Endodermal cell (in vitro differentiated cells): ENCODE measurements at regions not wholly inside any gene's neighbourhood (a gene's known extent, or its start where the extent isn't known, plus 50 kb on each side); places are given as distances from the start of the nearest gene placed in this dataset.

Source experiments
- DNase-seq: peaks from one replicate; pipeline ENCODE4 v3.0.0-alpha.2; 2017
- H3K27ac ChIP-seq: 2 replicates; pipeline ENCODE4 v1.5.1; 2013; ENCODE audit warnings: mild to moderate bottlenecking, low read depth, low read length, moderate library complexity
- H3K27me3 ChIP-seq: 2 replicates; pipeline ENCODE4 v1.6.1; 2013; ENCODE audit warnings: mild to moderate bottlenecking, low read length, moderate library complexity; ENCODE audit not compliant: insufficient read depth, control insufficient read depth, poor library complexity, severe bottlenecking
- H3K36me3 ChIP-seq: 2 replicates; pipeline ENCODE4 v1.7.0; 2013; ENCODE audit warnings: mild to moderate bottlenecking, low read length, moderate library complexity; ENCODE audit not compliant: control insufficient read depth, insufficient read depth
- H3K4me1 ChIP-seq: one replicate; pipeline ENCODE4 v1.7.0; 2013; ENCODE audit warnings: low read length; ENCODE audit not compliant: control insufficient read depth, insufficient read depth
- H3K4me3 ChIP-seq: 2 replicates; pipeline ENCODE4 v1.5.1; 2013; ENCODE audit warnings: mild to moderate bottlenecking, low read length, moderate library complexity
- H3K9ac ChIP-seq: 2 replicates; pipeline ENCODE4 v1.6.1; 2013; ENCODE audit warnings: mild to moderate bottlenecking, low read length, moderate library complexity; ENCODE audit not compliant: poor library complexity, severe bottlenecking; ENCODE audit errors: extremely low read depth
- H3K9me3 ChIP-seq: 2 replicates; pipeline ENCODE4 v1.6.1; 2013; ENCODE audit warnings: mild to moderate bottlenecking, low read length, moderate library complexity; ENCODE audit not compliant: control insufficient read depth
- H3K27ac Mint-ChIP-seq: 2 replicates; pipeline ENCODE4 v1.8.0; 2020; ENCODE audit warnings: mixed read lengths
- H3K27me3 Mint-ChIP-seq: 2 replicates; pipeline ENCODE4 v1.8.0; 2021; ENCODE audit warnings: mild to moderate bottlenecking, mixed read lengths; ENCODE audit not compliant: insufficient read depth
- H3K36me3 Mint-ChIP-seq: 2 replicates; pipeline ENCODE4 v1.8.0; 2020; ENCODE audit warnings: low read depth, mixed read lengths
- H3K4me1 Mint-ChIP-seq: 2 replicates; pipeline ENCODE4 v1.8.0; 2020; ENCODE audit warnings: mixed read lengths
- H3K4me3 Mint-ChIP-seq: 2 replicates; pipeline ENCODE4 v1.8.0; 2020; ENCODE audit warnings: mild to moderate bottlenecking, moderate library complexity, mixed read lengths
- H3K9me3 Mint-ChIP-seq: 2 replicates; pipeline ENCODE4 v1.8.0; 2020; ENCODE audit warnings: mild to moderate bottlenecking, mixed read lengths
- WGBS, 2 experiments: methylation state at CpG; one replicate each; pipeline versions ENCODE4 v1.1.5 to v1.1.7; 2013; ENCODE audit warnings: missing lambda C conversion rate in 2 of 2, mixed read lengths in 1 of 2; ENCODE audit not compliant: insufficient coverage in 1 of 2, insufficient read length in 1 of 2; 5-methylcytosine and 5-hydroxymethylcytosine counted together
- TF ChIP-seq, protein P1 (sequence below): fragments of 200-600 bp; sonication (generic); conservative IDR thresholded peaks from 2 replicates; pipeline ENCODE4 v1.5.0; 2021; ENCODE audit warnings: antibody characterized with exemption, mild to moderate bottlenecking

DNA sequence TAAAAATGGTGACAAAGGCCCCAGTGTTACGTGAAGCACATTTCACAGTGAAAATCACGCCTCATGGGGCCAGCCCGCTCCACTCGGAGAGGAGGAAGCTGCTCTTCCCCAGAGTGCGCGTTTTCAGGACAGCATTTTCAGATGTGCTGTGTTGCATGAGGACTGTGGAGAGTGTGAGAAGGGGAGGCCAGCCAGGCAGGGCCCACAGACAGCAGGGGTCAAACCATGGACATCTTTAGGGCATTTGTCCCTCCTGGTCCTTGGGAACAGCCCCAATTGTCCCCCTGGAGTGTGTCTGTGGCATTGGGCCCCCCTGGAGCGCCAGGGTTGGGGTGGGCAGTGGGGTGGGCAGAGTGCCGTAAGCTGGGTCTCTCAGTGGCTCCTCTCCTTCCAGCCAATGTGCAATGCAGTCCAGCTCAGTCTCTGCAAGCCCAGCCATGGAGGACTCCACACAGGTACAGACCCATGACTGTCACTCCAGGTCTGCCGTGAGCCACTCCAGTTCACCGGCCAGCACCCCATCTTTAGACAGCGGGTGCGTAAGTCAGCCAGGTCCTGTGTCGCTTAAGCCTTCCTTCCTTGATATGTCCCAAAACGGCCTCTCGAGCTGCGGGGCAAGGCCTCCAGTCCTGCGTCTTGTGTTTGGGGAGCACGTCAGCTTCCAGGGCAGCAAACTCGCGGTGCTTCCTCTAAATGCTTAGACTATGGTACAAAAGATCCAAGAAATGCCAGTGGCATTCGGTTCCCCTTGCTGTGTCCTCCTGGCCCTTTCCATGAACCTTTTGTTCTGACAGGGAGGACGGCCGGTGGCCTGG lies 159.3 kb upstream of the AFDN start:
- Mint-ChIP-seq H3K27ac (no peak overlapping the region), H3K27me3 (peaks cover 2% of the 10 kb centered on the region), H3K4me1 (no peaks in the 10 kb centered on the region), H3K36me3 (peaks cover 3% of the 10 kb centered on the region), H3K9me3 (peaks cover 12% of the 10 kb centered on the region), H3K4me3 (no peak overlapping the region)
- Histone ChIP-seq H3K4me1 (no peaks in the 10 kb centered on the region), H3K4me3 (no peak overlapping the region), H3K36me3 (no peaks in the 10 kb centered on the region), H3K9me3 (no peaks in the 10 kb centered on the region), H3K27me3 (no peaks in the 10 kb centered on the region), H3K27ac (no peak overlapping the region), H3K9ac (no peak overlapping the region)
- 95 to 96% methylated on average over 21 to 23 of the region's 23 CpGs for WGBS, 2 experiments
- TF ChIP-seq, protein P1, sequence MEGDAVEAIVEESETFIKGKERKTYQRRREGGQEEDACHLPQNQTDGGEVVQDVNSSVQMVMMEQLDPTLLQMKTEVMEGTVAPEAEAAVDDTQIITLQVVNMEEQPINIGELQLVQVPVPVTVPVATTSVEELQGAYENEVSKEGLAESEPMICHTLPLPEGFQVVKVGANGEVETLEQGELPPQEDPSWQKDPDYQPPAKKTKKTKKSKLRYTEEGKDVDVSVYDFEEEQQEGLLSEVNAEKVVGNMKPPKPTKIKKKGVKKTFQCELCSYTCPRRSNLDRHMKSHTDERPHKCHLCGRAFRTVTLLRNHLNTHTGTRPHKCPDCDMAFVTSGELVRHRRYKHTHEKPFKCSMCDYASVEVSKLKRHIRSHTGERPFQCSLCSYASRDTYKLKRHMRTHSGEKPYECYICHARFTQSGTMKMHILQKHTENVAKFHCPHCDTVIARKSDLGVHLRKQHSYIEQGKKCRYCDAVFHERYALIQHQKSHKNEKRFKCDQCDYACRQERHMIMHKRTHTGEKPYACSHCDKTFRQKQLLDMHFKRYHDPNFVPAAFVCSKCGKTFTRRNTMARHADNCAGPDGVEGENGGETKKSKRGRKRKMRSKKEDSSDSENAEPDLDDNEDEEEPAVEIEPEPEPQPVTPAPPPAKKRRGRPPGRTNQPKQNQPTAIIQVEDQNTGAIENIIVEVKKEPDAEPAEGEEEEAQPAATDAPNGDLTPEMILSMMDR = no peak
- no peak for DNase-seq

DNA sequence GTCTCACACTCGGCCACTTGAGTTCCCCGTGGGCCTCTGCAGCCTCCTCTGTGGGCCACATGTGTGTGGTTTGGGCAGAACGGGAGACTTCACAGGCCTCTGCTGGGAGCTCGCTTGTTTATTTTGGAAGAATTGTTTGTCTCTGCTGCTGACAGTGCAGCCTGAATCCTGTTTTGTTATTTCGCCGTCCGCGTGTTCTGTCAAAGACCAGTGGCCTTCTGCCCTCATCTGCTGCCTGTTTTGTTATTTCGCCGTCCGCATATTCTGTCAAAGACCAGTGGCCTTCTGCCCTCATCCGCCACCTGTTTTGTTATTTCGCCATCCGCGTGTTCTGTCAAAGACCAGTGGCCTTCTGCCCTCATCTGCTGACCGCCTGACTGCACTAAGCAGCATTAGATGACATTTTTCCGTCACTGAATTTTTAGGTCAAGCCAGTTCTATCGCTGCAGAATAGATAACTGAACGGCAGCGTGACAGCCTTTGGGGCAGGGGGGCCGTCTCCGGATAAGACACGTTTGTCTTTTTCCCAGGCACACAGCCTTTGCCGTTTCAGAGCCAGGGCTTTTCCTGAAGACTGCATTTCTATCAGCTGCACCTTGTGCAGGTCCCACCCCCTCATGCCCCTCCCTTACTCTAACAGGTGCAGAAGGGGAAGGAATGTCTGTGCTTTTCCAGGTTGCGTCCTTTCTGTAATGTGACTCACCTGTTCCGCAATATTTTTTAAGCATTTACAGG lies 158.5 kb upstream of the AFDN start:
- no peak for DNase-seq
- Mint-ChIP-seq H3K36me3 (peaks cover 5% of the 10 kb centered on the region), H3K27ac (no peak overlapping the region), H3K4me3 (no peak overlapping the region), H3K27me3 (peaks cover 2% of the 10 kb centered on the region), H3K9me3 (peaks cover 15% of the 10 kb centered on the region), H3K4me1 (no peaks in the 10 kb centered on the region)
- TF ChIP-seq, protein P1 = no peak
- no peak overlapping the region for H3K27ac ChIP-seq
- 79 to 88% methylated on average over 25 to 26 of the region's 26 CpGs for WGBS, 2 experiments
- H3K4me1 ChIP-seq = no peaks in the 10 kb centered on the region
- H3K4me3 ChIP-seq = no peak overlapping the region
- no peaks in the 10 kb centered on the region for H3K36me3 ChIP-seq
- no peaks in the 10 kb centered on the region for H3K27me3 ChIP-seq
- no peaks in the 10 kb centered on the region for H3K9me3 ChIP-seq
- no peak overlapping the region for H3K9ac ChIP-seq

DNA sequence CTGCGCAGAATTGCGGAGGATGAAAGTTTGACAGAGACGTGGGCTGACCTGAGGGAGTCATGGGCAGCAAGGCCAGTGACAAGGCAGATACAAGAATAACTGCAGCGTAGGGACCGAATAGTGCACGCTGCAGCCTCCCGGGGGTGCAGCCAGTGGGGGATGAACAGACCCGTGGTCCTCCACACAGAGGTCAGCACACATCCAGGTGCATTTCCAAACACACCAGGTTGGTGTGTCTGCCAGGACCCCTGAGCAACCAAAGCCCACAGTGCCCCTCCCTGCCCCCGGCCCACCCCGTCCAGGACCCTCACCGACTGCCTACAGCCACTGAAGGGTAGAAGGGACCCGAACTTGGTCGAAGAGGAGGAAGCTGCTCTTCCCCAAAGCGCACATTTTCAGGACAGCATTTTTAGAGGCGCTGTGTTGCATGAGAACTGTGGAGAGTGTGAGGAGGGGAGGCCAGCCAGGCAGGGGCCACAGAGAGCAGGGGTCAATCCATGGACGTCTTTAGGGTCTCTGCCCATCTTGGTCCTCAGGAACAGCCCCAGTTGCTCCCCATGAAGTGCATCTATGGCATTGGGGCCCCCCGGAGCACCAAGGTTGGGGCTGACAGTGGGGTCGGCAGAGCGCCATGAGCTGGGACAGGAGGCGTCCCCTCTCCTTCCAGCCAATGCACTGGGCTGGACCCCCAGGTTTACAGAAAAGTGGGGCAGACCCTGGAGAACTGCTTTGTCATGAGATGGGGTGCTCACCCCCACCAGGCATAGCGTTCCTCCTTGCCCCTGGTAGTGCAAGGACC lies 157.8 kb upstream of the AFDN start:
- WGBS, 2 experiments = 94 to 97% methylated on average over 15 to 21 of the region's 21 CpGs
- no peak for DNase-seq
- no peaks in the 10 kb centered on the region for H3K4me1 ChIP-seq
- H3K27ac ChIP-seq = no peak overlapping the region
- Mint-ChIP-seq H3K36me3 (peaks cover 5% of the 10 kb centered on the region), H3K27me3 (peaks cover 2% of the 10 kb centered on the region), H3K9me3 (peaks cover 15% of the 10 kb centered on the region), H3K4me3 (no peak overlapping the region), H3K4me1 (no peaks in the 10 kb centered on the region), H3K27ac (no peak overlapping the region)
- H3K9me3 ChIP-seq = no peaks in the 10 kb centered on the region
- TF ChIP-seq, protein P1 = no peak
- no peaks in the 10 kb centered on the region for H3K27me3 ChIP-seq
- H3K9ac ChIP-seq = no peak overlapping the region
- H3K4me3 ChIP-seq = no peak overlapping the region
- no peaks in the 10 kb centered on the region for H3K36me3 ChIP-seq
